H9 (cell line): ENCODE measurements at regions not wholly inside any gene's neighbourhood (a gene's known extent, or its start where the extent isn't known, plus 50 kb on each side); places are given as distances from the start of the nearest gene placed in this dataset.

Source experiments
- DNase-seq: peaks from one replicate; pipeline ENCODE4 v3.0.0-alpha.2; 2017
- H2AFZ ChIP-seq: one replicate; pipeline ENCODE4 v1.6.1; 2013; ENCODE audit warnings: mild to moderate bottlenecking, low read length, control low read depth, moderate library complexity
- H2AK5ac ChIP-seq: 2 replicates; pipeline ENCODE4 v1.6.1; 2013; ENCODE audit warnings: low read length, control low read depth, mixed read lengths; ENCODE audit not compliant: insufficient read length
- H2BK120ac ChIP-seq: one replicate; pipeline ENCODE4 v1.6.1; 2013; ENCODE audit warnings: low read depth, mild to moderate bottlenecking, low read length, control low read depth, inconsistent platforms; ENCODE audit not compliant: poor library complexity, severe bottlenecking
- H2BK12ac ChIP-seq: 2 replicates; pipeline ENCODE4 v1.6.1; 2013; ENCODE audit warnings: low read length, control low read depth, mixed read lengths, low read depth; ENCODE audit not compliant: insufficient read length
- H2BK15ac ChIP-seq: 2 replicates; pipeline ENCODE4 v1.6.1; 2013; ENCODE audit warnings: low read depth, low read length, control low read depth
- H2BK20ac ChIP-seq: one replicate; pipeline ENCODE4 v1.6.1; 2013; ENCODE audit warnings: low read depth, mild to moderate bottlenecking, low read length, control low read depth, inconsistent platforms; ENCODE audit not compliant: poor library complexity, severe bottlenecking
- H2BK5ac ChIP-seq: 2 replicates; pipeline ENCODE4 v1.6.1; 2013; ENCODE audit warnings: low read length, control low read depth, mixed read lengths; ENCODE audit not compliant: insufficient read length
- H3K14ac ChIP-seq: 2 replicates; pipeline ENCODE4 v1.6.1; 2013; ENCODE audit warnings: low read length, control low read depth; ENCODE audit not compliant: insufficient read depth
- H3K18ac ChIP-seq: 2 replicates; pipeline ENCODE4 v1.6.1; 2013; ENCODE audit warnings: low read depth, mild to moderate bottlenecking, mixed read lengths, low read length, control low read depth; ENCODE audit not compliant: insufficient read length
- H3K23ac ChIP-seq: 2 replicates; pipeline ENCODE4 v1.6.1; 2013; ENCODE audit warnings: low read length, control low read depth, mixed read lengths, low read depth; ENCODE audit not compliant: insufficient read length
- H3K23me2 ChIP-seq: 2 replicates; pipeline ENCODE4 v1.6.1; 2013; ENCODE audit warnings: low read depth, mild to moderate bottlenecking, mixed read lengths, low read length, control low read depth; ENCODE audit not compliant: insufficient read length, poor library complexity, severe bottlenecking
- H3K27ac ChIP-seq: 2 replicates; pipeline ENCODE4 v1.5.1; 2013; ENCODE audit warnings: low read length, control low read depth, mixed read lengths, low read depth; ENCODE audit not compliant: insufficient read length
- H3K27me3 ChIP-seq: 2 replicates; pipeline ENCODE4 v1.6.1; 2013; ENCODE audit warnings: low read length, control low read depth, inconsistent platforms; ENCODE audit not compliant: insufficient read depth
- H3K4ac ChIP-seq: 2 replicates; pipeline ENCODE4 v1.6.1; 2013; ENCODE audit warnings: low read depth, mild to moderate bottlenecking, control low read depth, inconsistent platforms, low read length, moderate library complexity
- H3K4me1 ChIP-seq: 2 replicates; pipeline ENCODE4 v1.6.1; 2013; ENCODE audit warnings: low read length, control low read depth, inconsistent platforms; ENCODE audit not compliant: insufficient read depth
- H3K4me2 ChIP-seq: 2 replicates; pipeline ENCODE4 v1.6.1; 2013; ENCODE audit warnings: low read length, control low read depth, mixed read lengths; ENCODE audit not compliant: insufficient read length, insufficient read depth
- H3K56ac ChIP-seq: 2 replicates; pipeline ENCODE4 v1.6.1; 2013; ENCODE audit warnings: low read depth, mild to moderate bottlenecking, mixed read lengths, low read length, control low read depth; ENCODE audit not compliant: insufficient read length
- H3K79me1 ChIP-seq: 2 replicates; pipeline ENCODE4 v1.6.1; 2013; ENCODE audit warnings: low read depth, mild to moderate bottlenecking, moderate library complexity, low read length, control low read depth, inconsistent platforms; ENCODE audit not compliant: insufficient read depth, poor library complexity, severe bottlenecking
- H3K79me2 ChIP-seq: 2 replicates; pipeline ENCODE4 v1.6.1; 2013; ENCODE audit warnings: low read length, control low read depth, inconsistent platforms; ENCODE audit not compliant: insufficient read depth
- H3K9ac ChIP-seq: 2 replicates; pipeline ENCODE4 v1.6.1; 2013; ENCODE audit warnings: low read length, control low read depth, mixed read lengths; ENCODE audit not compliant: insufficient read length; ENCODE audit errors: extremely low read depth
- H3K9me3 ChIP-seq: one replicate; pipeline ENCODE4 v1.6.1; 2013; ENCODE audit warnings: low read depth, low read length, inconsistent platforms; ENCODE audit not compliant: control insufficient read depth
- H3T11ph ChIP-seq: one replicate; pipeline ENCODE4 v1.6.1; 2013; ENCODE audit warnings: mild to moderate bottlenecking, low read length, control low read depth, inconsistent platforms
- H4K20me1 ChIP-seq: one replicate; pipeline ENCODE4 v1.6.1; 2013; ENCODE audit not compliant: control insufficient read depth, insufficient read length, insufficient read depth
- H4K5ac ChIP-seq: 2 replicates; pipeline ENCODE4 v1.6.1; 2013; ENCODE audit warnings: low read depth, mild to moderate bottlenecking, mixed read lengths, low read length, control low read depth; ENCODE audit not compliant: insufficient read length
- H4K8ac ChIP-seq: replicated peaks from 2 replicates; pipeline ENCODE4 v1.6.1; 2013; ENCODE audit warnings: low read length, control low read depth, mixed read lengths, low read depth; ENCODE audit not compliant: insufficient read length
- H4K91ac ChIP-seq: 2 replicates; pipeline ENCODE4 v1.6.1; 2013; ENCODE audit warnings: low read depth, mild to moderate bottlenecking, moderate library complexity, mixed read lengths, low read length, control low read depth; ENCODE audit not compliant: insufficient read length
- H3K27ac Mint-ChIP-seq, 3 experiments: 2 replicates in 2 of 3; 3 replicates in 1 of 3; pipeline ENCODE4 v1.8.0; 2020 to 2021; ENCODE audit warnings: mixed read lengths in 3 of 3, mild to moderate bottlenecking in 1 of 3, moderate library complexity in 1 of 3
- H3K27me3 Mint-ChIP-seq: 2 replicates; pipeline ENCODE4 v1.8.0; 2021; ENCODE audit warnings: low read depth, mild to moderate bottlenecking, moderate library complexity, mixed read lengths
- H3K36me3 Mint-ChIP-seq, 3 experiments: 2 replicates in 2 of 3; 3 replicates in 1 of 3; pipeline ENCODE4 v1.8.0; 2020 to 2021; ENCODE audit warnings: low read depth in 3 of 3, mixed read lengths in 3 of 3; ENCODE audit not compliant: insufficient read depth in 1 of 3
- H3K4me1 Mint-ChIP-seq, 2 experiments: 2 replicates each; pipeline ENCODE4 v1.8.0; 2020; ENCODE audit warnings: mixed read lengths in 2 of 2
- H3K4me3 Mint-ChIP-seq, 2 experiments: 2 replicates in 1 of 2; 3 replicates in 1 of 2; pipeline ENCODE4 v1.8.0; 2020 to 2021; ENCODE audit warnings: mild to moderate bottlenecking in 2 of 2, mixed read lengths in 2 of 2, moderate library complexity in 1 of 2
- H3K9me3 Mint-ChIP-seq, 2 experiments: 2 replicates in 1 of 2; 3 replicates in 1 of 2; pipeline ENCODE4 v1.8.0; 2020; ENCODE audit warnings: mild to moderate bottlenecking in 2 of 2, mixed read lengths in 2 of 2, moderate library complexity in 1 of 2
- WGBS: extraction: QIAGEN DNeasy Blood & Tissue Kit; methylation state at CpG from one replicate; pipeline ENCODE4 v1.1.7; 2013; ENCODE audit warnings: missing lambda C conversion rate, low lambda C conversion rate, mixed read lengths; ENCODE audit not compliant: insufficient read length; ENCODE audit errors: extremely low coverage; 5-methylcytosine and 5-hydroxymethylcytosine counted together
- TF ChIP-seq, protein P1 (sequence below): fragments of 200-600 bp; sonication (generic); conservative IDR thresholded peaks from 3 replicates; pipeline ENCODE4 v1.8.0; 2021; ENCODE audit warnings: antibody characterized with exemption, mild to moderate bottlenecking

DNA sequence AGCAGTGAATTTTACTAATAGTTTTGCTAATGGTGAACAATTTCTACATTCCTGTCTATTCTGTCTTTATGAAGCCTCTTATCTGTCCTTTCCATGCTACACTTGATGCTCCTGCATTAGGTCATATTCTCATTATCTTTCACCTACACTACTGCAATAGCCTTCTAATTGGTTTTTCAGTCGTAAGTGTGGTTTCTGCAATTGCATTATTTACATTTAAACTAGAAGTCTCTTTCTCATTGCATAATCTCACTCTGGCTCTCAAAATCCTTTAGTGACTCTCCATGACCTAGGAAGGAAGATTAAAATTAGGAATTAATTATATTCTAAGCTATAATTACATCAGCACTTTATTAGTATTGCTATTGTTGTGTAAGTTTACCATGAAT is 686.5 kb downstream of the IGSF11 start:
- no peaks in the 10 kb centered on the region for H3K23me2 ChIP-seq
- no peak overlapping the region for H2AK5ac ChIP-seq
- TF ChIP-seq, protein P1, sequence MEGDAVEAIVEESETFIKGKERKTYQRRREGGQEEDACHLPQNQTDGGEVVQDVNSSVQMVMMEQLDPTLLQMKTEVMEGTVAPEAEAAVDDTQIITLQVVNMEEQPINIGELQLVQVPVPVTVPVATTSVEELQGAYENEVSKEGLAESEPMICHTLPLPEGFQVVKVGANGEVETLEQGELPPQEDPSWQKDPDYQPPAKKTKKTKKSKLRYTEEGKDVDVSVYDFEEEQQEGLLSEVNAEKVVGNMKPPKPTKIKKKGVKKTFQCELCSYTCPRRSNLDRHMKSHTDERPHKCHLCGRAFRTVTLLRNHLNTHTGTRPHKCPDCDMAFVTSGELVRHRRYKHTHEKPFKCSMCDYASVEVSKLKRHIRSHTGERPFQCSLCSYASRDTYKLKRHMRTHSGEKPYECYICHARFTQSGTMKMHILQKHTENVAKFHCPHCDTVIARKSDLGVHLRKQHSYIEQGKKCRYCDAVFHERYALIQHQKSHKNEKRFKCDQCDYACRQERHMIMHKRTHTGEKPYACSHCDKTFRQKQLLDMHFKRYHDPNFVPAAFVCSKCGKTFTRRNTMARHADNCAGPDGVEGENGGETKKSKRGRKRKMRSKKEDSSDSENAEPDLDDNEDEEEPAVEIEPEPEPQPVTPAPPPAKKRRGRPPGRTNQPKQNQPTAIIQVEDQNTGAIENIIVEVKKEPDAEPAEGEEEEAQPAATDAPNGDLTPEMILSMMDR, result no peak
- H4K91ac ChIP-seq, result no peak overlapping the region
- H2BK12ac ChIP-seq, result no peak overlapping the region
- no peak overlapping the region for H3K23ac ChIP-seq
- H3K4me1 ChIP-seq, result no peaks in the 10 kb centered on the region
- H3K4ac ChIP-seq, result no peak overlapping the region
- peaks cover 4 to 15% (median 4%) of the 10 kb centered on the region in 3 experiments; a peak in 5 of 7 replicates for H3K36me3 Mint-ChIP-seq
- H3K27me3 ChIP-seq, result no peaks in the 10 kb centered on the region
- H2BK120ac ChIP-seq, result no peak overlapping the region
- H3K9ac ChIP-seq, result no peak overlapping the region
- no peak overlapping the region for H3T11ph ChIP-seq
- no peak overlapping the region for H4K5ac ChIP-seq
- no peak overlapping the region for H4K8ac ChIP-seq
- H3K27me3 Mint-ChIP-seq, result no peaks in the 10 kb centered on the region
- no CpG with 5 or more reads among the region's 1 CpG for whole genome bisulfite sequencing
- no peaks in the 10 kb centered on the region for H3K79me1 ChIP-seq
- H2AFZ ChIP-seq, result no peak overlapping the region
- H3K4me3 Mint-ChIP-seq, result no peak overlapping the region
- H3K4me1 Mint-ChIP-seq, result no peaks in the 10 kb centered on the region
- no peak overlapping the region for H2BK15ac ChIP-seq
- H3K27ac ChIP-seq, result no peak overlapping the region
- no peaks in the 10 kb centered on the region for H4K20me1 ChIP-seq
- H3K14ac ChIP-seq, result no peak overlapping the region
- H3K27ac Mint-ChIP-seq, result no peak overlapping the region
- H3K56ac ChIP-seq, result no peak overlapping the region
- no peak overlapping the region for H2BK5ac ChIP-seq
- H3K4me2 ChIP-seq, result no peak overlapping the region
- H3K18ac ChIP-seq, result no peak overlapping the region
- H2BK20ac ChIP-seq, result no peak overlapping the region
- no peak for DNase-seq
- H3K9me3 Mint-ChIP-seq, result peaks cover 12 to 15% of the 10 kb centered on the region in 2 experiments
- no peaks in the 10 kb centered on the region for H3K9me3 ChIP-seq
- no peaks in the 10 kb centered on the region for H3K79me2 ChIP-seq
